GM19455 (cell line): ENCODE measurements at regions not wholly inside any gene's neighbourhood (a gene's known extent, or its start where the extent isn't known, plus 50 kb on each side); places are given as distances from the start of the nearest gene placed in this dataset.
A peak's percentile ranks its signal among the peaks of the same experiment; 100 is the strongest.

Experiments used
- ATAC-seq: cut with Tn5 transposase; IDR thresholded peaks from one replicate; pipeline ENCODE4 v1.9.1; 2021; ENCODE audit not compliant: unreplicated experiment

- ATAC-seq: no peak
Observed at GRCh38 chr18:51711298-51711889, 513.9 kb upstream of the MEX3C start.

- no peak for ATAC-seq
Observed at GRCh38 chr18:51712821-51713220, 515.3 kb upstream of the MEX3C start.

GRCh38 chr18:51716277-51716676 lies 518.8 kb upstream of the MEX3C start:
- ATAC-seq: no peak

- ATAC-seq: no peak
Observed at GRCh38 chr18:51721388-51721787, 523.9 kb upstream of the MEX3C start.

GRCh38 chr18:51721996-51722395 lies 524.5 kb upstream of the MEX3C start:
- no peak for ATAC-seq

GRCh38 chr18:51724790-51725721 lies 527.6 kb upstream of the MEX3C start:
- ATAC-seq: no peak

GRCh38 chr18:51726614-51727013 lies 529.1 kb upstream of the MEX3C start:
- no peak for ATAC-seq

GRCh38 chr18:51727780-51728179 lies 530.3 kb upstream of the MEX3C start:
- ATAC-seq: no peak

- ATAC-seq: no peak
Observed at GRCh38 chr18:51731070-51731469, 533.6 kb upstream of the MEX3C start.

- no peak for ATAC-seq
Observed at GRCh38 chr18:51734576-51734975, 537.1 kb upstream of the MEX3C start.

GRCh38 chr18:51739044-51739666 lies 541.7 kb upstream of the MEX3C start:
- peak; percentile 61 for ATAC-seq

GRCh38 chr18:51751901-51752300 lies 554.4 kb upstream of the MEX3C start:
- no peak for ATAC-seq

- ATAC-seq: no peak
Observed at GRCh38 chr18:51753365-51754057, 556.0 kb upstream of the MEX3C start.

GRCh38 chr18:51754566-51754965 lies 557.1 kb upstream of the MEX3C start:
- no peak for ATAC-seq

GRCh38 chr18:51757255-51757924 lies 559.9 kb upstream of the MEX3C start:
- no peak for ATAC-seq

GRCh38 chr18:51762373-51762772 lies 564.9 kb upstream of the MEX3C start:
- no peak for ATAC-seq

- ATAC-seq: no peak
Observed at GRCh38 chr18:51765606-51766360, 568.3 kb upstream of the MEX3C start.

- no peak for ATAC-seq
Observed at GRCh38 chr18:51767293-51767692, 569.8 kb upstream of the MEX3C start.

- no peak for ATAC-seq
Observed at GRCh38 chr18:51778115-51778514, 561.9 kb upstream of the DCC start.

- no peak for ATAC-seq
Observed at GRCh38 chr18:51789871-51790270, 550.1 kb upstream of the DCC start.
